ENCODE measurements at regions not wholly inside any gene's neighbourhood (a gene's known extent, or its start where the extent isn't known, plus 50 kb on each side); places are given as distances from the start of the nearest gene placed in this dataset.
"Not testable (repeated sequence)": the region's sequence is repeated elsewhere in the genome, so short reads cannot be mapped to it uniquely, and the experiment has no call there.

GRCh38 chr3:164365242-164365641 is 713.1 kb downstream of the SI start:
- no peak for FAIRE-seq

- FAIRE-seq, result no peak
Observed at GRCh38 chr3:164364111-164364510, 714.2 kb downstream of the SI start.

- FAIRE-seq, result no peak
Observed at GRCh38 chr3:164360738-164361406, 717.4 kb downstream of the SI start.

DNA sequence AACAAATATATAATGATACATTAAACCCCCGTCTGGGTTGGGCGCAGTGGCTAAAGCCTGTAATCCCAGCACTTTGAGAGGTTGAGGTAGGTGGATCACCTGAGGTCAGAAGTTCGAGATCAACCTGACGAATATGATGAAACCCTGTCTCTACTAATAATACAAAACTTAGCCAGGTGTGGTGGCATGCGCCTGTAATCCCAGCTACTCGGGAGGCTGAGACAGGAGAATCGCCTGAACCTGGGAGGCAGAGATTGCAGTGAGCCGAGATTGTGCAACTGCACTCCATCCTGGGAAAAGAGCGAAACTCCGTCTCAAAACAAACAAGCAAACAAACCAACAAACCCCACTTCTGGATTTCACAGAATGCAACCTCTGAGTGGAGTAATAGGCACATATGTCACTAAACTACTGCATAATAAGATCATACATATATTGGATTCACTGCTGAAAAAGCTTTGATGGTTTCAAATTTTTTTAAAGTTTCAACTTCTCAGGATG is 718.2 kb downstream of the SI start:
- no peak for FAIRE-seq

DNA sequence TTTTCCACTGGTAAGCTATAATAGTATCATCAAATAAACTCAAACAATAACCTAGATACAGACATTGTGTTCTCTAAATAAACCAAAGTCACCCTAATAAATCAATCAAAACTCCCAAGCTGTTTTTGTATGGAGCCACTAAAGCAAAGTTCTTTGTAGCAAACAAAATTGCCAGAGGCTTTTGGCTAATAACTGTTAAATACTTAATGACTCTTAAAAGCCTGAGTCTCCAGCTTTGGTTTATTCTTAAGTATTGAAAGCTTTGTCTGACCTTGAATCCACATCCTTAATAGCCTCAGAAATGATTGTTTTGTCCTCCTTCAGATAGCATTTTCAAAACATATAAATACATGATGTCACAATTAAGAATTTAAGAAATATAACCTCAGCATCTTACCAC is 725.3 kb downstream of the SI start:
- FAIRE-seq, result no peak

GRCh38 chr3:164351131-164351530 is 727.2 kb downstream of the SI start:
- FAIRE-seq, result no peak

- not testable (repeated sequence) for FAIRE-seq
Observed at GRCh38 chr3:164342206-164342605, 736.1 kb downstream of the SI start.

GRCh38 chr3:164341086-164341485 is 737.2 kb downstream of the SI start:
- no peak for FAIRE-seq

DNA sequence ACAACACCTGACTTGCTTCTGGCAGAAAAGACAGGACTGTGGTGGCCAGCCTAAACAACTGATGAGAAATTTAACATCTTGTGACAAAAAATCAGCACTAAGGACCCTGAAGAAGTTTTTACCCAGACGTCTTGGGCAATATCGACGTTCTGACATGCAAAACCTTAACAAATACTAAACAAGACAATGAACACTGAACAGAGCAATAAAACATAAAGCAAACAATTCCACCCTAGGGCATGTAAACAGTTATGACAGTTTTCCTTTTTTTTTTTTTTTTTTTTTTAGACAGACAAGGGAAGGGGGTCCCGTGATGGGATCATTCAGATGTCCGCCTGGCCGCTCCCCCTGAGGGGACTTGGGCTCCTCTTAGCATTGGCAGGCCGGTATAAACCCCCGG is 738.0 kb downstream of the SI start:
- FAIRE-seq, result no peak

GRCh38 chr3:164332831-164333802 is 745.2 kb downstream of the SI start:
- no peak for FAIRE-seq

GRCh38 chr3:164326714-164327113 is 751.6 kb downstream of the SI start:
- FAIRE-seq, result no peak

GRCh38 chr3:164320962-164321361 is 757.3 kb downstream of the SI start:
- no peak for FAIRE-seq

DNA sequence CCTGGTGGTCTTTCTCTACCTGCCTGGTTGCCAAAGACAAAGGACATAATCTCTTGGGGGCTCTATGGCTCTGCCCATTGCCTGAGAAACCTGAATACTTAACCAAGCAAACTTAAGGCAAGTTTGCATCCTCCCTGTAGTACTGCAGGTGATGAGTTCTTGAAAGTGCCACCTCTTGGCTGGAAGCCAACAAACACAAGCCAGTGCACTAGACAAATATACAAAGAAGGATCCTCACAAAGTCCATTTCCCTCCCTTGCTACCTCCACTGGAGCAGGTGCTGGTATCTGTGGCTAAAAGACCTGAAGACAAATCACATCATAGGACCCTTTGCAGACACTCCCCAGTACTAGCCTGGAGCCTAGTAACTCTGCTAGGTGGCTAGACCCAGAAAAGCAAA is 772.3 kb downstream of the SI start:
- no peak for FAIRE-seq

GRCh38 chr3:164303894-164304293 is 774.4 kb downstream of the SI start:
- no peak for FAIRE-seq

DNA sequence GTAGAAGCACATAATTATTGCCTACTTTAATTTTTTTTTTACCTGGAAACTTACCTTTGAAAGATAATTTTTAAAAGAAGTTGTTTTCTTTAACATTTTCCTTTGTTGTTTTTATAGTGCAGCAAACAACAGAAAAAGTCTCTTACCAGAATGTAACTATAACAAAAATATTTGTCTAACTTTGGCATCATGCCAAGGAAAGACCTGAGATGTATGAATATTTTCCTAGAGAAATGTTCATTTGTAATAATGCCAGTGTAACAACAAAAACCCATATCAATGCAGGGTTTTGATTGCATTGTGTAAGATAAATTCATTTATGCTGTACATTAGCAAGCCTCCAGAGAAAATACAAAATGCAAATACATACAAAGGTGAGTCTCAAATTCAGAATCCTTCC is 775.7 kb downstream of the SI start:
- FAIRE-seq, result no peak

DNA sequence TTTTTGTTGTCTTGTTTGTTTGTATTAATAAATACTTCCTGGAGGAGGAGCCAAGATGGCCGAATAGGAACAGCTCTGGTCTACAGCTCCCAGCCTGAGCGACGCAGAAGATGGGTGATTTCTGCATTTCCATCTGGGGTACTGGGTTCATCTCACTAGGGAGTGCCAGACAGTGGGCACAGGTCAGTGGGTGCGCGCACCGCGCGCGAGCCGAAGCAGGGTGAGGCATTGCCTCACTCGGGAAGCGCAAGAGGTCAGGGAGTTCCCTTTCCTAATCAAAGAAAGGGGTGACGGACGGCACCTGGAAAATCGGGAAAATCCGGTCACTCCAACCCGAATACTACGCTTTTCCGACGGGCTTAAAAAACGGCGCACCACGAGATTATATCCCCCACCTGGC is 786.8 kb downstream of the SI start:
- not testable (repeated sequence) for FAIRE-seq

- no peak for FAIRE-seq
Observed at GRCh38 chr3:164278550-164278949, 799.7 kb downstream of the SI start.

DNA sequence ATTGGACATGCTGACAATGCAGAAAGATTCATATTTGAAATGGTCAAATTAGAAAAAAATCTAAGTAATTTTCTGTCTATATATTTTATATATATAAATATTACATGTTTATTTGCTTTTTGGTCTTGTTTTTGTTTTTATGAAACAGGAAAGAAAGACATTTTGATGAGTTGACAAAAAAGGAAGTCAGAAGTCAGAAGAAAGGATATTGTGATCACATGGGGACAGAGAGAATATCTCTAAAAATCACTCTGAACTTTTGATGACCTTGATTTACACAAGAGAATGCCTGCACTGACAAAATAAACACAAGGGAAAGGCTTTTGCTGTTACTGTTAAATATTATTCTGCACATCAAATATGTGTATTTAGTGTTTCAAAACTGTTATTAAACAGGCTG is 811.2 kb downstream of the SI start:
- FAIRE-seq, result no peak

- FAIRE-seq, result no peak
Observed at GRCh38 chr3:164250923-164251322, 827.4 kb downstream of the SI start.

DNA sequence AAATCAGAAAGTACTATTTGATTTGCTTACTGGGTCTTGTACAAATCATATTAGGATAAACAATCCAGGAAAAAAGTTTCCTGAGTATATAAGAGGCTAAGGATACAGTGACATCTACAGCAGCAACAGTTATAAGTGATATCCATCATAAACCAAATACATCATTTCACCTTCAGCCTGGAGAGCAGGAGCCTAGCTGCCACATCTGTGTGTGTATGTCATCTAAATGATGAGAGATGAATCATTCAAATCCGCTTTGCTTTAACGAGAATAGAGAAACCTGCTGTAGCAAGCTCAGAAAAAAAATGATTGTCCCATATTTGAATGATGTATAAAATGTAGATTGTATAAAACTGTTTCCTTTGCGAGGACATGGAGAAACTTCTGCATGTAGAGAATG is 841.4 kb downstream of the SI start:
- FAIRE-seq, result no peak

GRCh38 chr3:164235289-164236028 is 842.8 kb downstream of the SI start:
- no peak for FAIRE-seq

- no peak for FAIRE-seq
Observed at GRCh38 chr3:164233951-164234350, 844.3 kb downstream of the SI start.

- no peak for FAIRE-seq
Observed at GRCh38 chr3:164231718-164232117, 846.6 kb downstream of the SI start.

Data from A204.1 (cell line).